HG02938 (cell line): ENCODE measurements at regions not wholly inside any gene's neighbourhood (a gene's known extent, or its start where the extent isn't known, plus 50 kb on each side); places are given as distances from the start of the nearest gene placed in this dataset.
"Not testable (repeated sequence)": the region's sequence is repeated elsewhere in the genome, so short reads cannot be mapped to it uniquely, and the experiment has no call there.

ENCODE experiments used
- ATAC-seq: cut with Tn5 transposase; IDR thresholded peaks from one replicate; pipeline ENCODE4 v1.9.1; 2021; ENCODE audit warnings: mild to moderate bottlenecking, moderate library complexity; ENCODE audit not compliant: unreplicated experiment

- no peak for ATAC-seq
These were observed 624.0 kb downstream of the MID1IP1 start for GRCh38 chrX:39425124-39425806.

- ATAC-seq, result no peak
These were observed 624.8 kb downstream of the MID1IP1 start for GRCh38 chrX:39426101-39426500.

GRCh38 chrX:39427492-39427891 is 626.2 kb downstream of the MID1IP1 start:
- ATAC-seq, result no peak

- ATAC-seq, result no peak
These were observed 626.6 kb downstream of the MID1IP1 start for GRCh38 chrX:39427906-39428305.

GRCh38 chrX:39430551-39430950 is 629.3 kb downstream of the MID1IP1 start:
- ATAC-seq, result no peak

GRCh38 chrX:39431893-39432292 is 630.6 kb downstream of the MID1IP1 start:
- no peak for ATAC-seq

- not testable (repeated sequence) for ATAC-seq
These were observed 633.4 kb downstream of the MID1IP1 start for GRCh38 chrX:39434671-39435070.

- not testable (repeated sequence) for ATAC-seq
These were observed 635.3 kb downstream of the MID1IP1 start for GRCh38 chrX:39436538-39436937.

- ATAC-seq, result no peak
These were observed 636.6 kb downstream of the MID1IP1 start for GRCh38 chrX:39437670-39438441.

- no peak for ATAC-seq
These were observed 637.6 kb downstream of the MID1IP1 start for GRCh38 chrX:39438603-39439602.

- peak; percentile 69 for ATAC-seq
These were observed 638.9 kb downstream of the MID1IP1 start for GRCh38 chrX:39439906-39440798.

GRCh38 chrX:39440799-39441284 is 639.6 kb downstream of the MID1IP1 start:
- ATAC-seq, result peak; percentile 26

GRCh38 chrX:39442332-39442731 is 641.1 kb downstream of the MID1IP1 start:
- ATAC-seq, result no peak

GRCh38 chrX:39443240-39443639 is 642.0 kb downstream of the MID1IP1 start:
- ATAC-seq, result no peak

- ATAC-seq, result no peak
These were observed 644.1 kb downstream of the MID1IP1 start for GRCh38 chrX:39445336-39445735.

- no peak for ATAC-seq
These were observed 648.1 kb downstream of the MID1IP1 start for GRCh38 chrX:39449352-39449751.

- ATAC-seq, result no peak
These were observed 647.4 kb downstream of the BCOR start for GRCh38 chrX:39450234-39450977.

GRCh38 chrX:39451046-39451445 is 646.7 kb downstream of the BCOR start:
- no peak for ATAC-seq

- ATAC-seq, result no peak
These were observed 645.4 kb downstream of the BCOR start for GRCh38 chrX:39452401-39452800.
